Trophoblast cell (in vitro differentiated cells and primary cell): ENCODE measurements at regions not wholly inside any gene's neighbourhood (a gene's known extent, or its start where the extent isn't known, plus 50 kb on each side); places are given as distances from the start of the nearest gene placed in this dataset.

Source experiments
- DNase-seq, 2 donors: peaks; one replicate each; pipeline ENCODE4 v3.0.0-alpha.2; 2016
- H2AFZ ChIP-seq: 2 replicates; pipeline ENCODE4 v1.6.1; 2013; ENCODE audit warnings: low read length, moderate library complexity, mild to moderate bottlenecking; ENCODE audit not compliant: insufficient read depth, poor library complexity
- H2AK5ac ChIP-seq: 2 replicates; pipeline ENCODE4 v1.6.1; 2013; ENCODE audit warnings: mild to moderate bottlenecking, low read length
- H2BK120ac ChIP-seq: 2 replicates; pipeline ENCODE4 v1.6.1; 2013; ENCODE audit warnings: low read length, mild to moderate bottlenecking, moderate library complexity; ENCODE audit not compliant: insufficient read depth, poor library complexity
- H2BK12ac ChIP-seq: 2 replicates; pipeline ENCODE4 v1.6.1; 2013; ENCODE audit warnings: mild to moderate bottlenecking, low read length, moderate library complexity
- H2BK5ac ChIP-seq: 2 replicates; pipeline ENCODE4 v1.6.1; 2013; ENCODE audit warnings: low read length, low read depth, moderate library complexity, mild to moderate bottlenecking; ENCODE audit not compliant: poor library complexity
- H3K14ac ChIP-seq: 2 replicates; pipeline ENCODE4 v1.6.1; 2013; ENCODE audit warnings: mild to moderate bottlenecking, low read length
- H3K18ac ChIP-seq: 2 replicates; pipeline ENCODE4 v1.6.1; 2013; ENCODE audit warnings: mild to moderate bottlenecking, low read length
- H3K23ac ChIP-seq: 2 replicates; pipeline ENCODE4 v1.6.1; 2013; ENCODE audit warnings: low read length
- H3K27ac ChIP-seq: 2 replicates; pipeline ENCODE4 v1.5.1; 2013; ENCODE audit warnings: low read depth, mild to moderate bottlenecking, inconsistent platforms, low read length, moderate library complexity
- H3K27me3 ChIP-seq: 2 replicates; pipeline ENCODE4 v1.6.1; 2013; ENCODE audit warnings: inconsistent platforms, mild to moderate bottlenecking, low read length, moderate library complexity; ENCODE audit not compliant: insufficient read depth
- H3K36me3 ChIP-seq, 2 experiments: 1 replicate in 1 of 2; 2 replicates in 1 of 2; pipeline ENCODE4 v1.6.1; 2013; ENCODE audit warnings: low read length in 2 of 2, mild to moderate bottlenecking in 2 of 2, moderate library complexity in 1 of 2; ENCODE audit not compliant: insufficient read depth in 2 of 2, control insufficient read depth in 1 of 2
- H3K4ac ChIP-seq: 2 replicates; pipeline ENCODE4 v1.6.1; 2013; ENCODE audit warnings: low read depth, mild to moderate bottlenecking, low read length, moderate library complexity
- H3K4me1 ChIP-seq, 2 experiments: 1 replicate in 1 of 2; 2 replicates in 1 of 2; pipeline ENCODE4 v1.6.1; 2013; ENCODE audit warnings: low read length in 2 of 2, mild to moderate bottlenecking in 2 of 2, moderate library complexity in 1 of 2; ENCODE audit not compliant: insufficient read depth in 2 of 2, control insufficient read depth in 1 of 2
- H3K4me2 ChIP-seq: 2 replicates; pipeline ENCODE4 v1.6.1; 2013; ENCODE audit warnings: inconsistent platforms, mild to moderate bottlenecking, low read length, moderate library complexity
- H3K4me3 ChIP-seq: 2 replicates; pipeline ENCODE4 v1.5.1; 2013; ENCODE audit warnings: mild to moderate bottlenecking, low read depth, low read length, inconsistent platforms
- H3K79me1 ChIP-seq: one replicate; pipeline ENCODE4 v1.6.1; 2013; ENCODE audit warnings: low read length
- H3K79me2 ChIP-seq: 2 replicates; pipeline ENCODE4 v1.6.1; 2013; ENCODE audit warnings: low read length, mild to moderate bottlenecking; ENCODE audit not compliant: control insufficient read depth, insufficient read depth, poor library complexity
- H3K9ac ChIP-seq: 2 replicates; pipeline ENCODE4 v1.6.1; 2013; ENCODE audit warnings: mild to moderate bottlenecking, low read length
- H3K9me3 ChIP-seq: 2 replicates; pipeline ENCODE4 v1.6.1; 2013; ENCODE audit warnings: low read depth, mild to moderate bottlenecking, control low read depth, inconsistent platforms, low read length; ENCODE audit not compliant: insufficient read depth
- H4K12ac ChIP-seq: 2 replicates; pipeline ENCODE4 v1.6.1; 2013; ENCODE audit warnings: low read depth, mild to moderate bottlenecking, low read length, moderate library complexity
- H4K8ac ChIP-seq: 2 replicates; pipeline ENCODE4 v1.6.1; 2013; ENCODE audit warnings: low read depth, mild to moderate bottlenecking, low read length, moderate library complexity
- H4K91ac ChIP-seq: one replicate; pipeline ENCODE4 v1.6.1; 2013; ENCODE audit warnings: low read depth, mild to moderate bottlenecking, low read length, moderate library complexity
- WGBS: extraction: QIAGEN DNeasy Blood & Tissue Kit; methylation state at CpG from one replicate; pipeline ENCODE4 v1.1.7; 2013; ENCODE audit warnings: missing lambda C conversion rate; ENCODE audit not compliant: insufficient read length, insufficient coverage; ENCODE audit errors: extremely low coverage; 5-methylcytosine and 5-hydroxymethylcytosine counted together

- Histone ChIP-seq H4K12ac (no peak overlapping the region), H3K14ac (no peak overlapping the region), H3K79me1 (no peaks in the 10 kb centered on the region), H3K4ac (no peak overlapping the region), H3K4me1 (no peaks in the 10 kb centered on the region), H2BK5ac (no peak overlapping the region), H2BK12ac (no peak overlapping the region), H2BK120ac (no peak overlapping the region), H4K8ac (no peak overlapping the region), H2AFZ (no peak overlapping the region), H3K79me2 (no peaks in the 10 kb centered on the region), H3K4me2 (no peak overlapping the region), H4K91ac (no peak overlapping the region), H3K4me3 (no peak overlapping the region), H2AK5ac (no peak overlapping the region), H3K9ac (no peak overlapping the region), H3K23ac (no peak overlapping the region), H3K9me3 (no peaks in the 10 kb centered on the region), H3K18ac (no peak overlapping the region), H3K27ac (no peak overlapping the region), H3K27me3 (no peaks in the 10 kb centered on the region), H3K36me3 (no peaks in the 10 kb centered on the region)
- DNase-seq, result no peak
- WGBS, result no CpG with 5 or more reads among the region's 1 CpG
Observed at GRCh38 chr6:140354296-140354695, 979.8 kb upstream of the CITED2 start.

GRCh38 chr6:140353536-140353935 lies 979.1 kb upstream of the CITED2 start:
- H3K14ac ChIP-seq, result no peak overlapping the region
- H3K4me3 ChIP-seq, result no peak overlapping the region
- H2BK12ac ChIP-seq, result no peak overlapping the region
- H3K9me3 ChIP-seq, result no peaks in the 10 kb centered on the region
- H3K36me3 ChIP-seq, result no peaks in the 10 kb centered on the region
- H3K27me3 ChIP-seq, result no peaks in the 10 kb centered on the region
- H3K79me2 ChIP-seq, result no peaks in the 10 kb centered on the region
- WGBS, result no CpG with 5 or more reads among the region's 1 CpG
- no peak overlapping the region for H4K8ac ChIP-seq
- H3K9ac ChIP-seq, result no peak overlapping the region
- no peak overlapping the region for H4K91ac ChIP-seq
- H3K4ac ChIP-seq, result no peak overlapping the region
- no peak overlapping the region for H3K18ac ChIP-seq
- no peak overlapping the region for H4K12ac ChIP-seq
- no peak overlapping the region for H2AK5ac ChIP-seq
- no peak overlapping the region for H2BK120ac ChIP-seq
- H2BK5ac ChIP-seq, result no peak overlapping the region
- no peak for DNase-seq
- H3K4me2 ChIP-seq, result no peak overlapping the region
- no peaks in the 10 kb centered on the region for H3K4me1 ChIP-seq
- H3K79me1 ChIP-seq, result no peaks in the 10 kb centered on the region
- H3K27ac ChIP-seq, result no peak overlapping the region
- no peak overlapping the region for H2AFZ ChIP-seq
- H3K23ac ChIP-seq, result no peak overlapping the region

- H3K18ac ChIP-seq, result no peak overlapping the region
- no peak overlapping the region for H2AK5ac ChIP-seq
- H3K27me3 ChIP-seq, result no peaks in the 10 kb centered on the region
- no peak overlapping the region for H4K8ac ChIP-seq
- no peaks in the 10 kb centered on the region for H3K79me2 ChIP-seq
- no peak overlapping the region for H2BK120ac ChIP-seq
- no peak overlapping the region for H2BK5ac ChIP-seq
- H3K36me3 ChIP-seq, result no peaks in the 10 kb centered on the region
- H3K4me1 ChIP-seq, result no peaks in the 10 kb centered on the region
- no peak overlapping the region for H3K4me2 ChIP-seq
- no peak overlapping the region for H2AFZ ChIP-seq
- no CpG with 5 or more reads among the region's 5 CpGs for WGBS
- H3K14ac ChIP-seq, result no peak overlapping the region
- H4K12ac ChIP-seq, result no peak overlapping the region
- H4K91ac ChIP-seq, result no peak overlapping the region
- H3K4ac ChIP-seq, result no peak overlapping the region
- H3K27ac ChIP-seq, result no peak overlapping the region
- no peaks in the 10 kb centered on the region for H3K79me1 ChIP-seq
- H2BK12ac ChIP-seq, result no peak overlapping the region
- H3K4me3 ChIP-seq, result no peak overlapping the region
- no peak overlapping the region for H3K23ac ChIP-seq
- H3K9ac ChIP-seq, result no peak overlapping the region
- DNase-seq, result peak in 1 of 2 donors; percentile 16
- no peaks in the 10 kb centered on the region for H3K9me3 ChIP-seq
Observed at GRCh38 chr6:140346428-140346827, 972.0 kb upstream of the CITED2 start.

GRCh38 chr6:140345935-140346334 lies 971.5 kb upstream of the CITED2 start:
- Histone ChIP-seq H3K4me1 (no peaks in the 10 kb centered on the region), H3K9me3 (peaks cover under 1% of the 10 kb centered on the region), H3K36me3 (no peaks in the 10 kb centered on the region), H3K4me3 (no peak overlapping the region), H3K4me2 (no peak overlapping the region), H4K12ac (no peak overlapping the region), H3K14ac (no peak overlapping the region), H3K23ac (no peak overlapping the region), H3K27ac (no peak overlapping the region), H2BK5ac (no peak overlapping the region), H3K79me1 (no peaks in the 10 kb centered on the region), H2BK120ac (no peak overlapping the region), H4K8ac (no peak overlapping the region), H3K27me3 (no peaks in the 10 kb centered on the region), H3K79me2 (no peaks in the 10 kb centered on the region), H3K9ac (no peak overlapping the region), H3K18ac (no peak overlapping the region), H2BK12ac (no peak overlapping the region), H3K4ac (no peak overlapping the region), H2AFZ (no peak overlapping the region), H4K91ac (no peak overlapping the region), H2AK5ac (no peak overlapping the region)
- WGBS, result no CpG with 5 or more reads among the region's 3 CpGs
- DNase-seq, result no peak
